ENCODE measurements at regions not wholly inside any gene's neighbourhood (a gene's known extent, or its start where the extent isn't known, plus 50 kb on each side); places are given as distances from the start of the nearest gene placed in this dataset.
"Not testable (repeated sequence)": the region's sequence is repeated elsewhere in the genome, so short reads cannot be mapped to it uniquely, and the experiment has no call there.

DNA sequence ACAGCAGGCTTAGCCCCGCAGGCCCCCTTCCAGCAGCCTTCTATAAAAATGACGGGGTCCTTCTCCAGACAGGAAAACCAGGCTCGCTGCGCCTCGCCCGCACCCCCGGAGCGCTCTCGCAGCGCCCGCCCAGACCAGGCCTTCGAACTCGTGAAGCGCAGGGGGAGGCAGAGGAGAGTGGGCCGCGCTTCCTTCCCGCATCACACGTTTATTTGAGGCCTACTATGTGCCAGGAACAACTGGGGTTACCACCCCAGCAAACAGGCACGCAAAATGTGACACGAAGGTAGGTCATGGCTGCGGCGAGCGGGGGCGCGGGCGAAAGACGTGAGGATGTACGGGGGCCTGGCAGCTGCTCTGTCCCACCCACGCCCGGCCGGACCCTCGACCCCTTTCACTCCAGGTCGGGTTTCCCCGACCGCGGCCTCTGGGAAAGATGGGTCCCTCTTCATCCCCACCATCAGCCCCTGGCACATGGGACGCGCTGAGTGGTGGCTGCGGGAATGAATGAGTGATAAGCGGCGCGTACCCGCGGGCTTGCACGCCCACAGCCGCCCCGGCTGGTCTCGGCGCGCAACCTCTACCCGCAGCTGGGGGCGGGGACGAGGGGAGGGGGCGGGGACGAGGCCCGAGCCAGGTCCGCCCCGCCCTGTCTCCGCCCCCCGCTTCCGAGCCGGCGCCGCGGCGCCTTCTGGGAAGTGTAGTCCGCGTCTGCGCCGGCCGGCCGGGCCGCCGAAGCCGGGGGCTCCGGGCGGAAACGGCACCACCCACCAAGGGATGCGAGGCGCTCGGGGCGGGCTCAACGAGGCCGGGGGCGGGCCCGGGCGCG lies 59.1 kb downstream of the ZNF467 start:
- DNase-seq (ENCODE audit: insufficient read length, low spot score): peak; percentile 78
- no peak for FAIRE-seq
- TF ChIP-seq POLR2A (IDR thresholded peaks at IDR 0.05; ENCODE audit: low read depth, low read length): peak; percentile 60

GRCh38 chr7:149713731-149714068 lies 59.7 kb downstream of the ZNF467 start:
- FAIRE-seq (no peak), DNase-seq (ENCODE audit: insufficient read length, low spot score) (no peak)
- no peak for TF ChIP-seq POLR2A (IDR thresholded peaks at IDR 0.05; ENCODE audit: low read depth, low read length)

DNA sequence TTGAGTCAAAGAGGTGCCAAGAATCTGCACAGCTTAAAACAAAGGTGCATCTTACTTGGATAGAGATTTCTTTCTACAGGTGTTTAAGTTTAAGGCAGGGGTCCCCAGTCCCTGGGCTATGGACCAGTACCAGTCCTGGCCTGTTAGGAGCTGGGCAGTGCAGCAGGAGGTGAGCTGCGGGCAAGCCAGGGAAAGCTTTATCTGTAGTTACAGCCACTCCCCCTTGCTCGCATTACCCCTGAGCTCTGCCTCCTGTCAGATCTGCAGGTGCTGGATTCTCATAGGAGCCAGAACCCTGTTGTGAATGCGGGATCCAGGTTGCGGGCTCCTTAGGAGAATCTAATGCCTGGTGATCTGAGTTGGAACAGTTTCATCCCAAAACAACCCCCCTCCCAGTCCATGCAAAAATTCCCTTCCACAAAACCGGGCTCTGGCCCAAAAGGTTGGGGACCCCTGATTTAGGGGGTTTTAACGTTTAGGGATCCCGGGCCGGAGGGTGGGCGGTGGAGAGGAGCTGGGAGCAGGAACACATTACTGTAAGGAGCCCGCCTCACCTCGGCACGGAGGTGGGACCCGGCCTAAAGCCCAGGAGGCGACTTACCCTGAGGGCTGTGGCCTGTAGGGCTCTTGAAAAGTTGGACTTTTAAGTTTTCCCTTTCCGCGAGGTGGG lies 60.2 kb downstream of the ZNF467 start:
- DNase-seq (ENCODE audit: insufficient read length, low spot score) (no peak), FAIRE-seq (no peak)
- TF ChIP-seq POLR2A (IDR thresholded peaks at IDR 0.05; ENCODE audit: low read depth, low read length): no peak

- no peak for TF ChIP-seq POLR2A (IDR thresholded peaks at IDR 0.05; ENCODE audit: low read depth, low read length)
- no peak for DNase-seq (ENCODE audit: insufficient read length, low spot score)
- no peak for FAIRE-seq
These were observed 65.4 kb downstream of the ZNF467 start for GRCh38 chr7:149708026-149708425.

DNA sequence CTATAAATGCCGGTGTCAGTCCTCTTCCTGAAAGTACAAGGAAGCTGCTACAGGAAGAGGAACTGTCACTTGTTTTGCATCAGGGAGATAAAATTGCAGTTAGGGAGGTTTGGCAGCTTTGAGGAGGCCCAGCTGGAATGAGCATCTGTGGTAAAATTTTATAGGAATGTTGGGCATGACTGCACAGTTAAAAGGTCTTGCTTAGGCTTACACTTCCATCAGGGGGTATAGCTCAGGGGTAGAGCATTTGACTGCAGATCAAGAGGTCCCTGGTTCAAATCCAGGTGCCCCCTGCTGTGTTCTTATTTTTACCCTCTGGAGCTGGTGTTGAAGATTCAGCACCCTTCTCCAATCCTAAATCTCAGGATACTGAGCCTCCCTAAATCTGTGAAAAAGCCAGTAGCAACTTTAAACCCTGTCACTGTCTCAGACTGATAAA lies 65.9 kb downstream of the ZNF467 start:
- no peak for TF ChIP-seq POLR2A (IDR thresholded peaks at IDR 0.05; ENCODE audit: low read depth, low read length)
- FAIRE-seq (no peak), DNase-seq (ENCODE audit: insufficient read length, low spot score) (no peak)

- FAIRE-seq: no peak
- no peak for TF ChIP-seq POLR2A (IDR thresholded peaks at IDR 0.05; ENCODE audit: low read depth, low read length)
These were observed 67.0 kb downstream of the ZNF467 start for GRCh38 chr7:149706398-149706797.

DNA sequence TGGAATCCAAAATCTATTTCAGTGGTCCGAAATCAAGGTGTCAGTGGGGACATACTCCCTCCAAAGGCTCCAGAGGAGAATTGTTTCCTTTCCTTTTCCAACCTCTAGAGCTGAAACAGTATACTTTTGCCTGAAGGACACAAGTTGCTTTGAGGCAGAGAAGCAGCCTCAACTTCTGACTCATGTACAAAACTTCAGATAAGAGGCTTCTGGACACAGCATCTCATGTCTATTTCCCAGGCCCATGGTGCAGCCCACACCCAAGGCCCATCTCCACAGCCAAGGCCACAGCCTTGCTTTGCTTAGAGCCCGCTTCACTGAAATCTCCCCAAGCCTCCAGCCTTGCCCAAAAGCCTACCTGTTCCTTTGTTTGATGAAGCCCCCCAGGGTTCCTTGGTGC lies 68.9 kb downstream of the ZNF467 start:
- FAIRE-seq: no peak
- no peak for DNase-seq (ENCODE audit: insufficient read length, low spot score)
- TF ChIP-seq POLR2A (IDR thresholded peaks at IDR 0.05; ENCODE audit: low read depth, low read length): no peak

More at GRCh38 chr7:149706398-149706797, 67.0 kb downstream of the ZNF467 start:
- DNase-seq (ENCODE audit: insufficient read length, low spot score): no peak

DNA sequence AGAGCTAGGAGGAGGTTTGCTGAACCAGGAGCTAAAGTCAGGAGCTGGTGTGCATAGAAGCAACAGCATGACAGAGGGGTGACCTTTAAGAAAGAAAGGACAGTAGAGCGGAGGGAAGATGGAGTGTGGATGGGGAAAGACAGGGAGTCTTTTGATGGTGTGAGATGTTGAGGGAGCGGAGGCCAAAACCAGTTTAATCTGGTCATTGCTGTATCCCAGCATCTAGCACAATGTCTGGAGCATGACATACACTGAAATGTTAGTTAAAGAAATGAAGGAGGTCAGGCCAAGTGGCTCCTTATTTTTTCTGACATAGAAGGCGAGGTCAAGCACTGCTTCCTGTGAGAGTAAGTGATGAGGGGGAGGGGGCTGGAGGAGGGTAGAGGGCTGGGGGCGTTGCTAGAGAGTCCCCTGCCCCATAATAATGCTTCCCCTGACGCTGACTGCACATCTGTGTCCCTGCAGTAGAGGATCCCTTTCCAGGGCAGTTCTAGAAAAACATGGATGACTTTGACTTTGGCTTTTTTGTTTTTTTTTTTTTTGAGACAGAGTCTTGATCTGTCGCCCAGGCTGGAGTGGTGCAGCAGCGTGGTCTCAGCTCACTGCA lies 70.2 kb downstream of the ZNF467 start:
- FAIRE-seq (no peak), DNase-seq (ENCODE audit: insufficient read length, low spot score) (no peak)
- no peak for TF ChIP-seq POLR2A (IDR thresholded peaks at IDR 0.05; ENCODE audit: low read depth, low read length)

DNA sequence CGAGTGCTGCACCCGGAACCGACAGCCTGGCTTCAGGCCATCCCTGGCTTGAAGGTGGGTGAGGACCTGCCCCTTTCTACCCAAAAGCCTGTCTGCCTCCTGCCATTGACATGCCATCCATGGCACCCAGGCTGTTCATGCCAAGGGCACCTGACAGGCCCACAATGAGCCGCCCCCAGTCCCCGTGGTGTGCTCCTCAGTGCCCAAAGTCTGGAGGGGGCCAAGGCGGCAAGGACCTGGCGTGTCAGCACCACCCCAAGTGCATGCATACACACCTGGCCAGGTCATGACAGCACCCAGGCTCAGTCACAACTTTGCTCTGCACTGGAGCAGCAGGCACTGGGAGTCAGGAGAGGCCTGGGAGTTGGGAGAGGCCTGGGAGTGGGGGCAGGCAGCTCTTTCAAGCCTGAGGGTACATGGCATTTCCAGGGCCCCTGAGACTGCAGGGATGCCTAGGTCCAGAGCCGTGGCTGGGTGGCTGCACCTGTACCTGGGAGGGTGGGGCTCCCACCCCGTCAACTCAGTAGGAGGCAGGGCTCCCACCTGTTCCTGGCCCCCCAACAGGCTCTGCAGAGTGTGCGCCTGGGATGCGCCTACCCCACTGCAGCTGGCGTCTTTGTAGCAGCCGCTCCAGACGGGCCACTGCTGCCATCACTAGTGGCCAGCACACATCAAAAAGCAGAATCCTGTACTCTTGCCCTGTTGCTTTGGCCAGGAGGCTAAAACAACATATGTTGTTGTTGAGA lies 71.7 kb downstream of the ZNF467 start:
- TF ChIP-seq POLR2A (IDR thresholded peaks at IDR 0.05; ENCODE audit: low read depth, low read length): no peak
- FAIRE-seq (no peak), DNase-seq (ENCODE audit: insufficient read length, low spot score) (no peak)

DNA sequence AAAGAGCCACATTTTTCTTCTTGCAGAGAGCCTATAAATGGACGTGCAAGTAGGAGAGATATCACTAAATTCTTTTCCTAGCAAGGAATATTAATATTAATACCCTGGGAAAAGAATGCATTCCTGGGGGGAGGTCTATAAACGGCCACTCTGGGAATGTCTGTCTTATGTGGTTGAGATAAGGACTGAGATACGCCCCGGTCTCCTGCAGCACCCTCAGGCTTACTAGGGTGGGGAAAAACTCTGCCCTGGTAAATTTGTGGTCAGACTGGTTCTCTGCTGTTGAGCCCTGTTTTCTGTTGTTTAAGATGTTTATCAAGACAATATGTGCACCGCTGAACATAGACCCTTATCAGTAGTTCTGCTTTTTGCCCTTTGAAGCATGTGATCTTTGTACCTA lies 75.6 kb downstream of the ZNF467 start:
- DNase-seq (ENCODE audit: insufficient read length, low spot score); FAIRE-seq: not testable (repeated sequence)

DNA sequence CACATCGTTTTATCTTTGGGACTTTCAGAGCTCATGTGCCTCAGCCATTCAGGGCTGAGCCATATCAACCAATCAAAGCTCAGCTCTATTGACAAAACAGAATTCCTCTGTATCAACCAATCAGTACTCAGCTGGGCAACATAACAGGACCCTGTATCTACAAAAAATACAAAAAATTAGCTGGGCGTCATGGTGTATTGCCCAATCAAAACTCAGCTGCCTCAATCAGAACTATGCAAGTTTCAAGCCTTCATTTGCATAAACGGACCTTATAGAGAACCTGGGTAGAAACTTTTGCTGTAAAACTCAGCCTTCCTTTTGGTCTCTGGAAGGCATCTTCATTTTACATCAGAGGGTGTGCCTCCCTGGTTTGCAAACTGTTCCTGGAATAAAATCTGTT lies 77.1 kb downstream of the ZNF467 start:
- no peak for TF ChIP-seq POLR2A (IDR thresholded peaks at IDR 0.05; ENCODE audit: low read depth, low read length)
- DNase-seq (ENCODE audit: insufficient read length, low spot score): no peak
- no peak for FAIRE-seq

GRCh38 chr7:149692557-149692982 lies 80.8 kb downstream of the ZNF467 start:
- TF ChIP-seq POLR2A (IDR thresholded peaks at IDR 0.05; ENCODE audit: low read depth, low read length): no peak
- no peak for DNase-seq (ENCODE audit: insufficient read length, low spot score)
- FAIRE-seq: no peak

- DNase-seq (ENCODE audit: insufficient read length, low spot score): no peak
- no peak for FAIRE-seq
- no peak for TF ChIP-seq POLR2A (IDR thresholded peaks at IDR 0.05; ENCODE audit: low read depth, low read length)
These were observed 81.3 kb downstream of the ZNF467 start for GRCh38 chr7:149692056-149692455.

Data from H54 (cell line).